ENCODE measurements at regions not wholly inside any gene's neighbourhood (a gene's known extent, or its start where the extent isn't known, plus 50 kb on each side); places are given as distances from the start of the nearest gene placed in this dataset.
"Not testable (repeated sequence)": the region's sequence is repeated elsewhere in the genome, so short reads cannot be mapped to it uniquely, and the experiment has no call there.

- no peak overlapping the region for H3K4me2 ChIP-seq (ENCODE audit: insufficient read depth, low read length)
- no peaks in the 10 kb centered on the region for H3K27me3 ChIP-seq (ENCODE audit: insufficient read depth, low read length)
- no peaks in the 10 kb centered on the region for H3K9me3 ChIP-seq (ENCODE audit: low read depth, low read length)
- no peaks in the 10 kb centered on the region for H3K4me1 ChIP-seq (ENCODE audit: insufficient read depth, low read length)
- H3K36me3 ChIP-seq (ENCODE audit: insufficient read depth, low read length) = no peaks in the 10 kb centered on the region
- no peak overlapping the region for H2AFZ ChIP-seq (ENCODE audit: low read length)
- no peak for DNase-seq (ENCODE audit: insufficient read length, low spot score, missing footprints)
- TF ChIP-seq CTCF (IDR thresholded peaks at IDR 0.05; ENCODE audit: extremely low read depth, low read depth, low read length) = no peak
- no peak overlapping the region for H3K4me3 ChIP-seq (ENCODE audit: insufficient read depth, low read length)
- no peak overlapping the region for H3K27ac ChIP-seq (ENCODE audit: low read depth, low read length)
- H4K20me1 ChIP-seq (ENCODE audit: insufficient read depth, low read length) = no peaks in the 10 kb centered on the region
- no peaks in the 10 kb centered on the region for H3K79me2 ChIP-seq (ENCODE audit: insufficient read depth, low read length)
These were observed 154.1 kb downstream of the SH3BP4 start for GRCh38 chr2:235105821-235106359.

DNA sequence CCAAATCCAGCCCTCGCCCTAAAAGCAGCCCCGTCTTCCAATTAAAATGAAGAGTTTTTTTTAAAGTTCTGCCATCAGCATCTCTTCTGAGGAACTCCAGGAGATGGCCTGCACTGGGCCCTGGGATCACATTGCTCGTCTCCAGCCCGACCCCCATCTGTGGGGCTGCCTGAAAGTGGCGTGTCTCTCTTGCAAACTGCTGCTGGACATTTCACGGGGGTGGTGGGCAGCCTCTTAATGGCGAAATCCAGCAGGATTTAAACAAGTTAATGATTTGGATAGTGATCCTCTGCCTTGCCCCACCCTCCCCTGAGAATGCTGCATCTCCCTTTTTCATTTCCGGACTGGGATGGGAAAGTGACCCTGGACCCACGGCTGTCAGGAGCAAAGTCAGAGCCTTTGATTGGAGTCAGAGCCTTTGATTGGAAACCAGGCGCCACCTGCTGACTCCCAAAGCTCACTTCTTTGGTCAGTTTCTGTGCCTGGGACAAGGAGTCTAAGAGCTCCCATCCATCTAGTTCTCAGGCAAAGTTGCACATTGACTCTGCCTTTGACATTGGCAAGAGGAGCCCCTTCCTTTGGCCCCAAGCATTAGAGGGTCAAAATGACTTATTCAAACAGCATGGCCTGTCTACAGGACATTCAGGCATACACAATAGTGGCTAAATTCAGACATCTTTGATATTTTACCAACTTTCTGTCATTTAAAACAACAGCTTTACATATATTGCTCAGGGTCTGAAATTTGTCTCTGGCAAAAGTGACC lies 155.2 kb downstream of the SH3BP4 start:
- Histone ChIP-seq H3K36me3 (ENCODE audit: insufficient read depth, low read length) (no peaks in the 10 kb centered on the region), H3K4me1 (ENCODE audit: insufficient read depth, low read length) (no peaks in the 10 kb centered on the region), H3K27ac (ENCODE audit: low read depth, low read length) (no peak overlapping the region), H3K27me3 (ENCODE audit: insufficient read depth, low read length) (no peaks in the 10 kb centered on the region), H2AFZ (ENCODE audit: low read length) (no peak overlapping the region), H4K20me1 (ENCODE audit: insufficient read depth, low read length) (no peaks in the 10 kb centered on the region), H3K9me3 (ENCODE audit: low read depth, low read length) (no peaks in the 10 kb centered on the region), H3K79me2 (ENCODE audit: insufficient read depth, low read length) (no peaks in the 10 kb centered on the region), H3K4me2 (ENCODE audit: insufficient read depth, low read length) (no peak overlapping the region), H3K4me3 (ENCODE audit: insufficient read depth, low read length) (no peak overlapping the region)
- peak; percentile 79 for TF ChIP-seq CTCF (IDR thresholded peaks at IDR 0.05; ENCODE audit: extremely low read depth, low read depth, low read length)
- peak; percentile 85 for DNase-seq (ENCODE audit: insufficient read length, low spot score, missing footprints)

- H3K27me3 ChIP-seq (ENCODE audit: insufficient read depth, low read length) = no peaks in the 10 kb centered on the region
- H3K4me1 ChIP-seq (ENCODE audit: insufficient read depth, low read length) = no peaks in the 10 kb centered on the region
- no peaks in the 10 kb centered on the region for H4K20me1 ChIP-seq (ENCODE audit: insufficient read depth, low read length)
- no peak overlapping the region for H2AFZ ChIP-seq (ENCODE audit: low read length)
- no peak for TF ChIP-seq CTCF (IDR thresholded peaks at IDR 0.05; ENCODE audit: extremely low read depth, low read depth, low read length)
- no peak overlapping the region for H3K4me3 ChIP-seq (ENCODE audit: insufficient read depth, low read length)
- no peaks in the 10 kb centered on the region for H3K79me2 ChIP-seq (ENCODE audit: insufficient read depth, low read length)
- H3K9me3 ChIP-seq (ENCODE audit: low read depth, low read length) = no peaks in the 10 kb centered on the region
- H3K36me3 ChIP-seq (ENCODE audit: insufficient read depth, low read length) = no peaks in the 10 kb centered on the region
- DNase-seq (ENCODE audit: insufficient read length, low spot score, missing footprints) = no peak
- no peak overlapping the region for H3K27ac ChIP-seq (ENCODE audit: low read depth, low read length)
- no peak overlapping the region for H3K4me2 ChIP-seq (ENCODE audit: insufficient read depth, low read length)
These were observed 155.8 kb downstream of the SH3BP4 start for GRCh38 chr2:235107640-235107951.

DNA sequence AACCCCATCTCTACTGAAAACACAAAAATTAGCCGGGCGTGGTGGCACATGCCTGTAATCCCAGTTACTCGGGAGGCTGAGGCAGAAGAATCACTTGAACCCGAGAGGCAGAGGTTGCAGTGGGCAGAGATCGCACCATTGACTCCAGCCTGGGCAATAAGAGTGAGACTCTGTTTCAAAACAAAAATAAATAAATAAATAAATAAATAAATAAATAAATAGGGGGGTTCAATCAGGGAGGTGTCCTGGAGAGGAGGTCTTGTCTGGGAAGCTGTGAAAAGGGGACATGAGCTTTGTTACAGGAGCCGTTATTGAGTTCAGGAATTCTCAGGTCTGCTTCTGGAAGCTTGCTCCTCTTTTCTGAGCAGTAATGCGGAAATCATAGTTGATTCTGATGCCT lies 157.7 kb downstream of the SH3BP4 start:
- H3K36me3 ChIP-seq (ENCODE audit: insufficient read depth, low read length); H3K27ac ChIP-seq (ENCODE audit: low read depth, low read length); H3K27me3 ChIP-seq (ENCODE audit: insufficient read depth, low read length); H2AFZ ChIP-seq (ENCODE audit: low read length); H3K9me3 ChIP-seq (ENCODE audit: low read depth, low read length); H3K4me2 ChIP-seq (ENCODE audit: insufficient read depth, low read length); H3K79me2 ChIP-seq (ENCODE audit: insufficient read depth, low read length); H3K4me3 ChIP-seq (ENCODE audit: insufficient read depth, low read length); H4K20me1 ChIP-seq (ENCODE audit: insufficient read depth, low read length); DNase-seq (ENCODE audit: insufficient read length, low spot score, missing footprints); H3K4me1 ChIP-seq (ENCODE audit: insufficient read depth, low read length): not testable (repeated sequence)
